HL-60 (cell line): ENCODE measurements at regions not wholly inside any gene's neighbourhood (a gene's known extent, or its start where the extent isn't known, plus 50 kb on each side); places are given as distances from the start of the nearest gene placed in this dataset.

Experiments
- DNase-seq, 2 experiments: peaks; one replicate each; pipeline ENCODE4 v3.0.0-alpha.2; 2010 to 2020; ENCODE audit warnings: low read depth in 1 of 2, low spot score in 1 of 2
- H3K27ac ChIP-seq: fragments of 250-450 bp; sonication (Bioruptor Pico); replicated peaks from 2 replicates; pipeline ENCODE4 v1.5.1; 2020; ENCODE audit warnings: mild to moderate bottlenecking, moderate library complexity
- H3K27me3 ChIP-seq: fragments of 250-450 bp; sonication (Bioruptor Pico); 2 replicates; pipeline ENCODE4 v1.5.1; 2021; ENCODE audit warnings: mild to moderate bottlenecking, moderate library complexity; ENCODE audit not compliant: insufficient read depth, poor library complexity, severe bottlenecking
- H3K4me3 ChIP-seq: replicated peaks from 2 replicates; pipeline ENCODE4 v1.5.1; 2011; ENCODE audit warnings: mild to moderate bottlenecking, control low read depth, low read length; ENCODE audit not compliant: insufficient read depth
- GABPA ChIP-seq: IDR thresholded peaks from 2 replicates; pipeline ENCODE4 v1.6.1; 2012; ENCODE audit warnings: low read depth
- POLR2AphosphoS5 ChIP-seq: IDR thresholded peaks from 2 replicates; pipeline ENCODE4 v1.6.1; 2012; ENCODE audit warnings: low read depth
- SPI1 ChIP-seq: IDR thresholded peaks from 2 replicates; pipeline ENCODE4 v1.6.1; 2012; ENCODE audit warnings: low read depth, mild to moderate bottlenecking, borderline replicate concordance
- TF ChIP-seq, protein P1 (sequence below): IDR thresholded peaks from 2 replicates; pipeline ENCODE4 v1.6.1; 2012; ENCODE audit warnings: low read depth; ENCODE audit not compliant: insufficient replicate concordance
- TF ChIP-seq, protein P2 (sequence below): IDR thresholded peaks from one replicate; pipeline ENCODE4 v1.5.1; 2011; ENCODE audit warnings: low read length, control low read depth, inconsistent platforms; ENCODE audit not compliant: insufficient read depth

DNA sequence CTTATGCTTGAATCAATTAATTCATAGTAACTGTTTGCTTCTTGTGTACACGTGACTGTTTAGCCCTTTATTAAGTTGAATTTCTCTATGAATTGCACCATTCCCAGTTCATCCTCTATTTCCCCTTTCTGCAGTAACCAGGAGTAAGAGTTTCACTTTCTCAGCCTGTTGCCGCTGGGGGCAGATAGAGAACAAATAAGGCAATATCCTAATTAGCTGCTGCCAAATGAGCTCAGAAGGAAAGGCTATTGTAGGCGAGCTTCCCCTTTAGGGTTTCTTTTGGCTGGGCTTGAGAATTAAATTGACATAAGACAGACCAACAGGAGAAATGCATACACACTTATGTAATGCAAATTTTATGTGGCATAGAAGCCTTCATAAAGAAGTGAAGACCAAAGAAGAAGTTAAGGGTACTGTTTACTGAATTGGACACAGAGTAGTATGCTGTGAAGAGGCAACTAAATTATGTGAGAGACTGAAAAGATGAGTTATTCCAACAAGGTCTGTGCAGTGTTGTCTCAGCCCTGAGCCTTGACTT, 1594.7 kb downstream of the TECRL start:
- no peak for TF ChIP-seq SPI1
- TF ChIP-seq GABPA = no peak
- TF ChIP-seq, protein P1, sequence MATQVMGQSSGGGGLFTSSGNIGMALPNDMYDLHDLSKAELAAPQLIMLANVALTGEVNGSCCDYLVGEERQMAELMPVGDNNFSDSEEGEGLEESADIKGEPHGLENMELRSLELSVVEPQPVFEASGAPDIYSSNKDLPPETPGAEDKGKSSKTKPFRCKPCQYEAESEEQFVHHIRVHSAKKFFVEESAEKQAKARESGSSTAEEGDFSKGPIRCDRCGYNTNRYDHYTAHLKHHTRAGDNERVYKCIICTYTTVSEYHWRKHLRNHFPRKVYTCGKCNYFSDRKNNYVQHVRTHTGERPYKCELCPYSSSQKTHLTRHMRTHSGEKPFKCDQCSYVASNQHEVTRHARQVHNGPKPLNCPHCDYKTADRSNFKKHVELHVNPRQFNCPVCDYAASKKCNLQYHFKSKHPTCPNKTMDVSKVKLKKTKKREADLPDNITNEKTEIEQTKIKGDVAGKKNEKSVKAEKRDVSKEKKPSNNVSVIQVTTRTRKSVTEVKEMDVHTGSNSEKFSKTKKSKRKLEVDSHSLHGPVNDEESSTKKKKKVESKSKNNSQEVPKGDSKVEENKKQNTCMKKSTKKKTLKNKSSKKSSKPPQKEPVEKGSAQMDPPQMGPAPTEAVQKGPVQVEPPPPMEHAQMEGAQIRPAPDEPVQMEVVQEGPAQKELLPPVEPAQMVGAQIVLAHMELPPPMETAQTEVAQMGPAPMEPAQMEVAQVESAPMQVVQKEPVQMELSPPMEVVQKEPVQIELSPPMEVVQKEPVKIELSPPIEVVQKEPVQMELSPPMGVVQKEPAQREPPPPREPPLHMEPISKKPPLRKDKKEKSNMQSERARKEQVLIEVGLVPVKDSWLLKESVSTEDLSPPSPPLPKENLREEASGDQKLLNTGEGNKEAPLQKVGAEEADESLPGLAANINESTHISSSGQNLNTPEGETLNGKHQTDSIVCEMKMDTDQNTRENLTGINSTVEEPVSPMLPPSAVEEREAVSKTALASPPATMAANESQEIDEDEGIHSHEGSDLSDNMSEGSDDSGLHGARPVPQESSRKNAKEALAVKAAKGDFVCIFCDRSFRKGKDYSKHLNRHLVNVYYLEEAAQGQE = no peak
- TF ChIP-seq, protein P2, sequence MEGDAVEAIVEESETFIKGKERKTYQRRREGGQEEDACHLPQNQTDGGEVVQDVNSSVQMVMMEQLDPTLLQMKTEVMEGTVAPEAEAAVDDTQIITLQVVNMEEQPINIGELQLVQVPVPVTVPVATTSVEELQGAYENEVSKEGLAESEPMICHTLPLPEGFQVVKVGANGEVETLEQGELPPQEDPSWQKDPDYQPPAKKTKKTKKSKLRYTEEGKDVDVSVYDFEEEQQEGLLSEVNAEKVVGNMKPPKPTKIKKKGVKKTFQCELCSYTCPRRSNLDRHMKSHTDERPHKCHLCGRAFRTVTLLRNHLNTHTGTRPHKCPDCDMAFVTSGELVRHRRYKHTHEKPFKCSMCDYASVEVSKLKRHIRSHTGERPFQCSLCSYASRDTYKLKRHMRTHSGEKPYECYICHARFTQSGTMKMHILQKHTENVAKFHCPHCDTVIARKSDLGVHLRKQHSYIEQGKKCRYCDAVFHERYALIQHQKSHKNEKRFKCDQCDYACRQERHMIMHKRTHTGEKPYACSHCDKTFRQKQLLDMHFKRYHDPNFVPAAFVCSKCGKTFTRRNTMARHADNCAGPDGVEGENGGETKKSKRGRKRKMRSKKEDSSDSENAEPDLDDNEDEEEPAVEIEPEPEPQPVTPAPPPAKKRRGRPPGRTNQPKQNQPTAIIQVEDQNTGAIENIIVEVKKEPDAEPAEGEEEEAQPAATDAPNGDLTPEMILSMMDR = no peak
- no peak for TF ChIP-seq POLR2AphosphoS5
- Histone ChIP-seq H3K27ac (no peak overlapping the region), H3K4me3 (no peak overlapping the region), H3K27me3 (no peaks in the 10 kb centered on the region)
- DNase-seq = peak in 1 of 2 experiments; percentile 28

GRCh38 chr4:62806816-62807215, 1602.4 kb downstream of the TECRL start:
- TF ChIP-seq, protein P2 = no peak
- TF ChIP-seq GABPA (no peak), SPI1 (no peak), POLR2AphosphoS5 (no peak)
- TF ChIP-seq, protein P1 = no peak
- DNase-seq = no peak
- Histone ChIP-seq H3K27ac (no peak overlapping the region), H3K4me3 (no peak overlapping the region), H3K27me3 (no peaks in the 10 kb centered on the region)

DNA sequence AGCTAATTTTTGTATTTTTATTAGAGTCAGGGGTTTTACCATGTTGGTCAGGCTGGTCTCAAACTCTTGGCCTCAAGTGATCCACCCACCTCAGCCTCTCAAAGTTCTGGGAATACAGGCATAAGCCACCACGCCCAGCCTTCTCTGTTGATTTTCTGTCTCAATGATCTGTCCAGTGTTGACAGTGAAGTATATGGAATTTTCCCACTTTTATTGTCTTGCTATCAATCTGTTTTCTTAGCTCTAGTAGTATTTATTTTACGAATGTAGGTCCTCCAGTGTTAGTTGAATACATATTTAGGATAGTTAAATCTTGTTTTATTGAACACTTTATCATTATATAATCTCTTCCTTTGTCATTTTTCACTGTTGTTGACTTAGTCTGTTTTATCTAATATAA, 1603.9 kb downstream of the ADGRL3 start:
- no peaks in the 10 kb centered on the region for H3K27me3 ChIP-seq
- TF ChIP-seq SPI1 (no peak), GABPA (no peak), POLR2AphosphoS5 (no peak)
- TF ChIP-seq, protein P1 = no peak
- TF ChIP-seq, protein P2 = no peak
- H3K4me3 ChIP-seq = no peak overlapping the region
- H3K27ac ChIP-seq = no peak overlapping the region
- DNase-seq = no peak
